Smooth muscle cell (in vitro differentiated cells): ENCODE measurements at regions not wholly inside any gene's neighbourhood (a gene's known extent, or its start where the extent isn't known, plus 50 kb on each side); places are given as distances from the start of the nearest gene placed in this dataset.

Experiments used
- DNase-seq: peaks from one replicate; lab custom pipeline; 2025; ENCODE audit not compliant: unreplicated experiment; lab: John Stamatoyannopoulos, UW
- H2AFZ ChIP-seq: fragments of 200-600 bp; sonication (generic); 2 replicates; pipeline ENCODE4 v1.6.0; 2016; ENCODE audit warnings: antibody characterized with exemption, low read depth, mild to moderate bottlenecking
- H3F3A ChIP-seq: fragments of 200-600 bp; sonication (generic); 2 replicates; pipeline ENCODE4 v1.6.0; 2017; ENCODE audit warnings: antibody characterized with exemption, low read depth
- H3K27ac ChIP-seq: fragments of 200-600 bp; sonication (generic); 2 replicates; pipeline ENCODE4 v1.5.1; 2016; ENCODE audit warnings: low read depth, mild to moderate bottlenecking
- H3K27me3 ChIP-seq: fragments of 200-600 bp; sonication (generic); 2 replicates; pipeline ENCODE4 v1.6.1; 2016; ENCODE audit warnings: low read depth, mild to moderate bottlenecking
- H3K36me3 ChIP-seq: fragments of 200-600 bp; sonication (generic); 2 replicates; pipeline ENCODE4 v1.5.1; 2016; ENCODE audit warnings: low read depth
- H3K4me1 ChIP-seq: fragments of 200-600 bp; sonication (generic); 2 replicates; pipeline ENCODE4 v1.5.1; 2016; ENCODE audit warnings: low read depth
- H3K4me2 ChIP-seq: fragments of 200-600 bp; sonication (generic); 2 replicates; pipeline ENCODE4 v1.6.0; 2016; ENCODE audit warnings: mild to moderate bottlenecking
- H3K4me3 ChIP-seq: fragments of 200-600 bp; sonication (generic); 2 replicates; pipeline ENCODE4 v1.5.1; 2016; ENCODE audit warnings: mild to moderate bottlenecking
- H3K79me2 ChIP-seq: fragments of 200-600 bp; sonication (generic); 2 replicates; pipeline ENCODE4 v1.6.0; 2016; ENCODE audit warnings: low read depth, mild to moderate bottlenecking
- H3K9ac ChIP-seq: fragments of 200-600 bp; sonication (generic); 2 replicates; pipeline ENCODE4 v1.6.0; 2016; ENCODE audit warnings: low read depth
- H3K9me3 ChIP-seq: fragments of 200-600 bp; sonication (generic); replicated peaks from 2 replicates; pipeline ENCODE4 v1.5.1; 2016; ENCODE audit warnings: low read depth
- H4K20me1 ChIP-seq: fragments of 200-600 bp; sonication (generic); 2 replicates; pipeline ENCODE4 v1.6.0; 2016; ENCODE audit warnings: low read depth
- WGBS: methylation state at CpG from one replicate; pipeline ENCODE4 v1.1.7; 2016; ENCODE audit warnings: low lambda C conversion rate; 5-methylcytosine and 5-hydroxymethylcytosine counted together
- TF ChIP-seq, protein P1 (sequence below): fragments of 200-600 bp; sonication (generic); IDR thresholded peaks from 2 replicates; pipeline ENCODE4 v1.5.1; 2017; ENCODE audit warnings: borderline replicate concordance, mild to moderate bottlenecking, antibody characterized with exemption; ENCODE audit not compliant: insufficient read depth, poor library complexity, severe bottlenecking

DNA sequence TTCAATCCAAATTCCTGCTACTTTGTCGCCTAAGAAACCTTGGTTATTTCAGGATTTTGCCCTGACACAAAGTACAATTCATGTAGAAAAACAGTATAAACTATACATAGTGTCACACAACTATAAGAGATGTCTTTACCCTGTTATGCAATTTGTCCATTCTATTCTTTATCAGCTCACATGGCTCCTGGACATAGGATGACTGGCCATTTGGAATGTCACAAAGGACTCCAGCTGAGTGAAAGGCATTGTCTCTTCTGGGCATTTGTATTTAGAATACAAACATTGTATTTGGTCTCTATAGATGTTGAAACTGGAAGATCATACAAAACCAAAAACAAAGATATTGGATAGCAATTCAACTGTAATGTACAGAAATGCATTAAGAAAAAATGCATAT lies 944.6 kb upstream of the LRRTM1 start:
- DNase-seq: no peak
- peaks cover 3% of the 10 kb centered on the region for H3K27me3 ChIP-seq
- H4K20me1 ChIP-seq: no peaks in the 10 kb centered on the region
- no peak overlapping the region for H3K4me3 ChIP-seq
- no peak overlapping the region for H3K9ac ChIP-seq
- H3K79me2 ChIP-seq: no peaks in the 10 kb centered on the region
- H3K9me3 ChIP-seq: no peaks in the 10 kb centered on the region
- H3K4me1 ChIP-seq: no peaks in the 10 kb centered on the region
- TF ChIP-seq, protein P1, sequence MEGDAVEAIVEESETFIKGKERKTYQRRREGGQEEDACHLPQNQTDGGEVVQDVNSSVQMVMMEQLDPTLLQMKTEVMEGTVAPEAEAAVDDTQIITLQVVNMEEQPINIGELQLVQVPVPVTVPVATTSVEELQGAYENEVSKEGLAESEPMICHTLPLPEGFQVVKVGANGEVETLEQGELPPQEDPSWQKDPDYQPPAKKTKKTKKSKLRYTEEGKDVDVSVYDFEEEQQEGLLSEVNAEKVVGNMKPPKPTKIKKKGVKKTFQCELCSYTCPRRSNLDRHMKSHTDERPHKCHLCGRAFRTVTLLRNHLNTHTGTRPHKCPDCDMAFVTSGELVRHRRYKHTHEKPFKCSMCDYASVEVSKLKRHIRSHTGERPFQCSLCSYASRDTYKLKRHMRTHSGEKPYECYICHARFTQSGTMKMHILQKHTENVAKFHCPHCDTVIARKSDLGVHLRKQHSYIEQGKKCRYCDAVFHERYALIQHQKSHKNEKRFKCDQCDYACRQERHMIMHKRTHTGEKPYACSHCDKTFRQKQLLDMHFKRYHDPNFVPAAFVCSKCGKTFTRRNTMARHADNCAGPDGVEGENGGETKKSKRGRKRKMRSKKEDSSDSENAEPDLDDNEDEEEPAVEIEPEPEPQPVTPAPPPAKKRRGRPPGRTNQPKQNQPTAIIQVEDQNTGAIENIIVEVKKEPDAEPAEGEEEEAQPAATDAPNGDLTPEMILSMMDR: no peak
- 71% methylated on average over 1 of the region's 1 CpG for WGBS
- no peak overlapping the region for H3K27ac ChIP-seq
- no peaks in the 10 kb centered on the region for H3F3A ChIP-seq
- H3K4me2 ChIP-seq: no peak overlapping the region
- no peak overlapping the region for H2AFZ ChIP-seq
- H3K36me3 ChIP-seq: no peaks in the 10 kb centered on the region

- H4K20me1 ChIP-seq: no peaks in the 10 kb centered on the region
- no peaks in the 10 kb centered on the region for H3K79me2 ChIP-seq
- H3K9ac ChIP-seq: no peak overlapping the region
- H3K4me3 ChIP-seq: no peak overlapping the region
- no peaks in the 10 kb centered on the region for H3K4me1 ChIP-seq
- H3F3A ChIP-seq: no peaks in the 10 kb centered on the region
- no peak for DNase-seq
- whole genome bisulfite sequencing: 94% methylated on average over 3 of the region's 3 CpGs
- H3K27ac ChIP-seq: no peak overlapping the region
- H2AFZ ChIP-seq: no peak overlapping the region
- TF ChIP-seq, protein P1: no peak
- no peak overlapping the region for H3K4me2 ChIP-seq
- no peaks in the 10 kb centered on the region for H3K9me3 ChIP-seq
- peaks cover 7% of the 10 kb centered on the region for H3K27me3 ChIP-seq
- H3K36me3 ChIP-seq: no peaks in the 10 kb centered on the region
Measured at GRCh38 chr2:81247648-81248047, 943.1 kb upstream of the LRRTM1 start.

- H2AFZ ChIP-seq: no peak overlapping the region
- no peaks in the 10 kb centered on the region for H4K20me1 ChIP-seq
- DNase-seq: no peak
- H3K9me3 ChIP-seq: no peaks in the 10 kb centered on the region
- H3K4me1 ChIP-seq: no peaks in the 10 kb centered on the region
- no peak overlapping the region for H3K27ac ChIP-seq
- 93% methylated on average over 2 of the region's 2 CpGs for WGBS
- TF ChIP-seq, protein P1: no peak
- H3F3A ChIP-seq: no peaks in the 10 kb centered on the region
- no peak overlapping the region for H3K4me2 ChIP-seq
- H3K4me3 ChIP-seq: no peak overlapping the region
- H3K9ac ChIP-seq: no peak overlapping the region
- no peaks in the 10 kb centered on the region for H3K36me3 ChIP-seq
- H3K27me3 ChIP-seq: peaks cover 7% of the 10 kb centered on the region
- no peaks in the 10 kb centered on the region for H3K79me2 ChIP-seq
Measured at GRCh38 chr2:81242501-81242900, 937.9 kb upstream of the LRRTM1 start.

DNA sequence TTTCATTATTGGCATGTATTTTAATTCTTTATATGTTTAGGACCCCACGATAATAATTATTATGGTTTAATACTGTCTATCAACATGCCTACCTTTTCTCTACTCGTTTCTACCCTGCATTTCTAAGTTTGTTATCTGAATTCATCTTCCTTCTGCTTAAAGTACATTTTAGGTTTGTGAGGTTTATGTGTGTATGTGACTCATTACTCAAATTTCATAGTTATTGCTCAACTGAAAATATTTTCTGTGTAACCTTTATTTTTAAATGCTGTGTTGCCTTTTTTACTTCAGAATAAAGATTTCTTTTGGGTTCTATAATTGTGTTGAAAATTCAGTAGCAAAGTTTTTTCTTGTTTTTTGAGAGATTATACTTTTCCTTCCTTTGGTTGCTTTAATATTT lies 933.9 kb upstream of the LRRTM1 start:
- no peaks in the 10 kb centered on the region for H3K79me2 ChIP-seq
- no peaks in the 10 kb centered on the region for H3K36me3 ChIP-seq
- H4K20me1 ChIP-seq: no peaks in the 10 kb centered on the region
- no peak overlapping the region for H3K4me3 ChIP-seq
- TF ChIP-seq, protein P1: no peak
- H3K4me1 ChIP-seq: no peaks in the 10 kb centered on the region
- H3K27me3 ChIP-seq: no peaks in the 10 kb centered on the region
- DNase-seq: no peak
- 63% methylated on average over 2 of the region's 2 CpGs for WGBS
- H3K27ac ChIP-seq: no peak overlapping the region
- no peaks in the 10 kb centered on the region for H3F3A ChIP-seq
- H3K4me2 ChIP-seq: no peak overlapping the region
- no peak overlapping the region for H3K9ac ChIP-seq
- H3K9me3 ChIP-seq: no peaks in the 10 kb centered on the region
- H2AFZ ChIP-seq: no peak overlapping the region
